ENCODE measurements at regions not wholly inside any gene's neighbourhood (a gene's known extent, or its start where the extent isn't known, plus 50 kb on each side); places are given as distances from the start of the nearest gene placed in this dataset.

DNA sequence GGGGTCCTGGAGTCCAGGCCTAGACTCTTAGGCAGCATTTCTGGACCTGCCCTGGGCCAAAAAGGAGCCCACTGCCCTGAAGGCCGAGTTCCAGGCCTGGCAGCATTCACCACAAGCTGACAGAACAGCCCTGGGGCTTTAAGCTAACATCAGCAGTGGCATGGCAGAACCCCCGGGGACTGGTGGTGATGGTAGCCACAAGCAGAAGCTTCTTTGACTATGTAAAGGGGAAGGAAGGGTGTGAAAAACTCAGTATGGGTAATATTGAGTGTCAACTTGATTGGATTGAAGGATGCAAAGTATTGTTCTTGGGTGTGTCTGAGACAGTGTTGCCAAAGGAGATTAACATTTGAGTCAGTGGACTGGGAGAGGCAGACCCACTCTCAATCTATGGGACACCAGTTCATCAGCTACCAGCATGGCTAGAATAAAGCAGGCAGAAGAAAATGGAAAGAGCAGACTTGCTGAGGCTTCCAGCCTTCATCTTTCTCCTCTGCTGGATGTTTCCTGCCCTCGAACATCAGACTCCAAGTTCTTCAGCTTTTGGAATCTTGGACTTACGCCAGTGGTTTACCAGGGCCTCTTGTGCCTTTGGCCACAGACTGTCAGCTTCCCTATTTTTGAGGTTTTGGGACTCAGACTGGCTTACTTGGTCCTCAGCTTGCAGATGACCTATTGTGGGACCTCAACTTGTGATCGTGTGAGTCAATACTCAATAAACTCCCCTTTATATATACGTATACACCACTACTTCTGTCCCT is 661.0 kb upstream of the C9orf72 start:
- no peaks in the 10 kb centered on the region for H3K9me3 ChIP-seq (replicated peaks; ENCODE audit: control insufficient read depth, insufficient read depth, low read length)
- H3K27ac ChIP-seq (ENCODE audit: insufficient read depth, low read depth, low read length) = no peak overlapping the region
- H3K4me3 ChIP-seq (replicated peaks in 1 of 3; ENCODE audit: insufficient read depth in 1 of 3, low read depth in 1 of 3, low read length in 3 of 3) = no peak overlapping the region
- no peaks in the 10 kb centered on the region for H4K20me1 ChIP-seq (replicated peaks; ENCODE audit: control insufficient read depth, extremely low read depth, insufficient read depth, low read length)
- H2AFZ ChIP-seq (ENCODE audit: low read depth, low read length) = no peak overlapping the region
- H3K9ac ChIP-seq (replicated peaks; ENCODE audit: extremely low read depth, insufficient read depth, low read length) = no peak overlapping the region
- FAIRE-seq (no peak), DNase-seq (ENCODE audit: low read depth, low spot score) (no peak)
- POLR2A ChIA-PET = no interaction called here
- BruUV-seq (replicated peaks) = no TSS peak
- TF ChIP-seq GATA2 (IDR thresholded peaks at IDR 0.05; ENCODE audit: insufficient read depth, insufficient read length, low read depth, low read length) (no peak), FOS (IDR thresholded peaks at IDR 0.05; ENCODE audit: borderline replicate concordance, insufficient read depth, low read length) (no peak), JUN (IDR thresholded peaks at IDR 0.05; ENCODE audit: borderline replicate concordance, insufficient read depth, insufficient read length, low read depth) (no peak)
- dilution Hi-C loops (cut with MboI; ENCODE audit: extremely low pct_ligation_motif_present, low sequenced_read_pairs) (no loop called here), intact Hi-C loops (cut with micrococcal nuclease) (no loop called here)
- CTCF ChIA-PET = no interaction called here
- H3K4me1 ChIP-seq (ENCODE audit: control insufficient read depth, extremely low read depth, insufficient read depth, low read length) = no peaks in the 10 kb centered on the region
- H3K79me2 ChIP-seq (ENCODE audit: control insufficient read depth, insufficient read depth, low read length) = no peaks in the 10 kb centered on the region
- H3K36me3 ChIP-seq (ENCODE audit: control insufficient read depth in 2 of 2, extremely low read depth in 1 of 2, insufficient read depth in 2 of 2, low read length in 2 of 2) = no peaks in the 10 kb centered on the region
- no peak overlapping the region for H3K4me2 ChIP-seq (ENCODE audit: insufficient read depth, low read length)
- no peaks in the 10 kb centered on the region for H3K27me3 ChIP-seq (ENCODE audit: control insufficient read depth in 2 of 2, insufficient read depth in 2 of 2, low read length in 2 of 2)
- H3K9me1 ChIP-seq (replicated peaks; ENCODE audit: control insufficient read depth, extremely low read depth, insufficient read depth, low read length) = no peaks in the 10 kb centered on the region

DNA sequence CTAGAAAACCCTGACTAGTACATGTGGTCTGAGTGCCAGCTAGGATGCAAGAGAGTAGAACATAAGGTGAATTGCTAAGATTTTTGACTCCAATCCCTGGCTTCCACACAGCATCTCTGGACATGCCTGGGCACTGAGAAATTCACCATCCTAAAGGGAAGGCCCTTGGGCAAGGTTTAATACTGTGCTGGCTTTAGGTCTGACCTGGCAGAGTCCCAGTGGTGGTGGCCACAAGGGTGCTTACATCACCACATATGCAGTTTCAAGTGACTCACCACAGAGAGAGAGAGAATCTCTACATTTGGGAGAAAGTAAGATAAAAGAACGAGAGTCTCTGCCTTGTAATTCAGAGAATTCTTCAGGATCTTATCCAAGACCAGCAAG is 661.6 kb upstream of the C9orf72 start:
- no peak for FAIRE-seq
- TF ChIP-seq GATA2 (IDR thresholded peaks at IDR 0.05; ENCODE audit: insufficient read depth, insufficient read length, low read depth, low read length) (no peak), POLR2A (IDR thresholded peaks at IDR 0.05; ENCODE audit: low read depth, low read length) (no peak), POLR2AphosphoS5 (IDR thresholded peaks at IDR 0.05; ENCODE audit: insufficient read depth, low read depth, low read length) (no peak), CTCF (IDR thresholded peaks at IDR 0.05; ENCODE audit: extremely low read depth in 1 of 2, insufficient read depth in 1 of 2, low read depth in 1 of 2, low read length in 2 of 2) (no peak), JUN (IDR thresholded peaks at IDR 0.05; ENCODE audit: borderline replicate concordance, insufficient read depth, insufficient read length, low read depth) (no peak)
- TF ChIP-seq, protein P1, sequence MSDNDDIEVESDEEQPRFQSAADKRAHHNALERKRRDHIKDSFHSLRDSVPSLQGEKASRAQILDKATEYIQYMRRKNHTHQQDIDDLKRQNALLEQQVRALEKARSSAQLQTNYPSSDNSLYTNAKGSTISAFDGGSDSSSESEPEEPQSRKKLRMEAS (IDR thresholded peaks at IDR 0.05; ENCODE audit: insufficient read depth, insufficient read length) = no peak
- H3K4me1 ChIP-seq (ENCODE audit: control insufficient read depth, extremely low read depth, insufficient read depth, low read length) = no peaks in the 10 kb centered on the region
- DNase-seq (ENCODE audit: low read depth, low spot score) = no peak
- no peaks in the 10 kb centered on the region for H3K9me1 ChIP-seq (replicated peaks; ENCODE audit: control insufficient read depth, extremely low read depth, insufficient read depth, low read length)
- no peaks in the 10 kb centered on the region for H3K36me3 ChIP-seq (ENCODE audit: control insufficient read depth in 2 of 2, extremely low read depth in 1 of 2, insufficient read depth in 2 of 2, low read length in 2 of 2)
- dilution Hi-C loops (cut with MboI; ENCODE audit: extremely low pct_ligation_motif_present, low sequenced_read_pairs) (no loop called here), intact Hi-C loops (cut with micrococcal nuclease) (no loop called here)
- H3K9ac ChIP-seq (replicated peaks; ENCODE audit: extremely low read depth, insufficient read depth, low read length) = no peak overlapping the region
- H2AFZ ChIP-seq (ENCODE audit: low read depth, low read length) = no peak overlapping the region
- CTCF ChIA-PET = no interaction called here
- no peak overlapping the region for H3K4me2 ChIP-seq (ENCODE audit: insufficient read depth, low read length)
- no peaks in the 10 kb centered on the region for H3K27me3 ChIP-seq (ENCODE audit: control insufficient read depth in 2 of 2, insufficient read depth in 2 of 2, low read length in 2 of 2)
- no peaks in the 10 kb centered on the region for H4K20me1 ChIP-seq (replicated peaks; ENCODE audit: control insufficient read depth, extremely low read depth, insufficient read depth, low read length)
- H3K79me2 ChIP-seq (ENCODE audit: control insufficient read depth, insufficient read depth, low read length) = no peaks in the 10 kb centered on the region
- H3K4me3 ChIP-seq (replicated peaks in 1 of 3; ENCODE audit: insufficient read depth in 1 of 3, low read depth in 1 of 3, low read length in 3 of 3) = no peak overlapping the region
- no peaks in the 10 kb centered on the region for H3K9me3 ChIP-seq (replicated peaks; ENCODE audit: control insufficient read depth, insufficient read depth, low read length)
- no TSS peak for BruUV-seq (replicated peaks)
- H3K27ac ChIP-seq (ENCODE audit: insufficient read depth, low read depth, low read length) = no peak overlapping the region
- POLR2A ChIA-PET = no interaction called here
